H9 (cell line): ENCODE measurements at regions not wholly inside any gene's neighbourhood (a gene's known extent, or its start where the extent isn't known, plus 50 kb on each side); places are given as distances from the start of the nearest gene placed in this dataset.

Source experiments
- DNase-seq: peaks from one replicate; pipeline ENCODE4 v3.0.0-alpha.2; 2017
- H2AFZ ChIP-seq: one replicate; pipeline ENCODE4 v1.6.1; 2013; ENCODE audit warnings: mild to moderate bottlenecking, low read length, control low read depth, moderate library complexity
- H2AK5ac ChIP-seq: 2 replicates; pipeline ENCODE4 v1.6.1; 2013; ENCODE audit warnings: low read length, control low read depth, mixed read lengths; ENCODE audit not compliant: insufficient read length
- H2BK120ac ChIP-seq: one replicate; pipeline ENCODE4 v1.6.1; 2013; ENCODE audit warnings: low read depth, mild to moderate bottlenecking, low read length, control low read depth, inconsistent platforms; ENCODE audit not compliant: poor library complexity, severe bottlenecking
- H2BK12ac ChIP-seq: 2 replicates; pipeline ENCODE4 v1.6.1; 2013; ENCODE audit warnings: low read length, control low read depth, mixed read lengths, low read depth; ENCODE audit not compliant: insufficient read length
- H2BK15ac ChIP-seq: 2 replicates; pipeline ENCODE4 v1.6.1; 2013; ENCODE audit warnings: low read depth, low read length, control low read depth
- H2BK20ac ChIP-seq: one replicate; pipeline ENCODE4 v1.6.1; 2013; ENCODE audit warnings: low read depth, mild to moderate bottlenecking, low read length, control low read depth, inconsistent platforms; ENCODE audit not compliant: poor library complexity, severe bottlenecking
- H2BK5ac ChIP-seq: 2 replicates; pipeline ENCODE4 v1.6.1; 2013; ENCODE audit warnings: low read length, control low read depth, mixed read lengths; ENCODE audit not compliant: insufficient read length
- H3K14ac ChIP-seq: 2 replicates; pipeline ENCODE4 v1.6.1; 2013; ENCODE audit warnings: low read length, control low read depth; ENCODE audit not compliant: insufficient read depth
- H3K18ac ChIP-seq: 2 replicates; pipeline ENCODE4 v1.6.1; 2013; ENCODE audit warnings: low read depth, mild to moderate bottlenecking, mixed read lengths, low read length, control low read depth; ENCODE audit not compliant: insufficient read length
- H3K23ac ChIP-seq: 2 replicates; pipeline ENCODE4 v1.6.1; 2013; ENCODE audit warnings: low read length, control low read depth, mixed read lengths, low read depth; ENCODE audit not compliant: insufficient read length
- H3K23me2 ChIP-seq: 2 replicates; pipeline ENCODE4 v1.6.1; 2013; ENCODE audit warnings: low read depth, mild to moderate bottlenecking, mixed read lengths, low read length, control low read depth; ENCODE audit not compliant: insufficient read length, poor library complexity, severe bottlenecking
- H3K27ac ChIP-seq: 2 replicates; pipeline ENCODE4 v1.5.1; 2013; ENCODE audit warnings: low read length, control low read depth, mixed read lengths, low read depth; ENCODE audit not compliant: insufficient read length
- H3K27me3 ChIP-seq: 2 replicates; pipeline ENCODE4 v1.6.1; 2013; ENCODE audit warnings: low read length, control low read depth, inconsistent platforms; ENCODE audit not compliant: insufficient read depth
- H3K4ac ChIP-seq: 2 replicates; pipeline ENCODE4 v1.6.1; 2013; ENCODE audit warnings: low read depth, mild to moderate bottlenecking, control low read depth, inconsistent platforms, low read length, moderate library complexity
- H3K4me1 ChIP-seq: 2 replicates; pipeline ENCODE4 v1.6.1; 2013; ENCODE audit warnings: low read length, control low read depth, inconsistent platforms; ENCODE audit not compliant: insufficient read depth
- H3K4me2 ChIP-seq: 2 replicates; pipeline ENCODE4 v1.6.1; 2013; ENCODE audit warnings: low read length, control low read depth, mixed read lengths; ENCODE audit not compliant: insufficient read length, insufficient read depth
- H3K56ac ChIP-seq: 2 replicates; pipeline ENCODE4 v1.6.1; 2013; ENCODE audit warnings: low read depth, mild to moderate bottlenecking, mixed read lengths, low read length, control low read depth; ENCODE audit not compliant: insufficient read length
- H3K79me1 ChIP-seq: 2 replicates; pipeline ENCODE4 v1.6.1; 2013; ENCODE audit warnings: low read depth, mild to moderate bottlenecking, moderate library complexity, low read length, control low read depth, inconsistent platforms; ENCODE audit not compliant: insufficient read depth, poor library complexity, severe bottlenecking
- H3K79me2 ChIP-seq: 2 replicates; pipeline ENCODE4 v1.6.1; 2013; ENCODE audit warnings: low read length, control low read depth, inconsistent platforms; ENCODE audit not compliant: insufficient read depth
- H3K9ac ChIP-seq: 2 replicates; pipeline ENCODE4 v1.6.1; 2013; ENCODE audit warnings: low read length, control low read depth, mixed read lengths; ENCODE audit not compliant: insufficient read length; ENCODE audit errors: extremely low read depth
- H3K9me3 ChIP-seq: one replicate; pipeline ENCODE4 v1.6.1; 2013; ENCODE audit warnings: low read depth, low read length, inconsistent platforms; ENCODE audit not compliant: control insufficient read depth
- H3T11ph ChIP-seq: one replicate; pipeline ENCODE4 v1.6.1; 2013; ENCODE audit warnings: mild to moderate bottlenecking, low read length, control low read depth, inconsistent platforms
- H4K20me1 ChIP-seq: one replicate; pipeline ENCODE4 v1.6.1; 2013; ENCODE audit not compliant: control insufficient read depth, insufficient read length, insufficient read depth
- H4K5ac ChIP-seq: 2 replicates; pipeline ENCODE4 v1.6.1; 2013; ENCODE audit warnings: low read depth, mild to moderate bottlenecking, mixed read lengths, low read length, control low read depth; ENCODE audit not compliant: insufficient read length
- H4K8ac ChIP-seq: replicated peaks from 2 replicates; pipeline ENCODE4 v1.6.1; 2013; ENCODE audit warnings: low read length, control low read depth, mixed read lengths, low read depth; ENCODE audit not compliant: insufficient read length
- H4K91ac ChIP-seq: 2 replicates; pipeline ENCODE4 v1.6.1; 2013; ENCODE audit warnings: low read depth, mild to moderate bottlenecking, moderate library complexity, mixed read lengths, low read length, control low read depth; ENCODE audit not compliant: insufficient read length
- H3K27ac Mint-ChIP-seq, 3 experiments: 2 replicates in 2 of 3; 3 replicates in 1 of 3; pipeline ENCODE4 v1.8.0; 2020 to 2021; ENCODE audit warnings: mixed read lengths in 3 of 3, mild to moderate bottlenecking in 1 of 3, moderate library complexity in 1 of 3
- H3K27me3 Mint-ChIP-seq: 2 replicates; pipeline ENCODE4 v1.8.0; 2021; ENCODE audit warnings: low read depth, mild to moderate bottlenecking, moderate library complexity, mixed read lengths
- H3K36me3 Mint-ChIP-seq, 3 experiments: 2 replicates in 2 of 3; 3 replicates in 1 of 3; pipeline ENCODE4 v1.8.0; 2020 to 2021; ENCODE audit warnings: low read depth in 3 of 3, mixed read lengths in 3 of 3; ENCODE audit not compliant: insufficient read depth in 1 of 3
- H3K4me1 Mint-ChIP-seq, 2 experiments: 2 replicates each; pipeline ENCODE4 v1.8.0; 2020; ENCODE audit warnings: mixed read lengths in 2 of 2
- H3K4me3 Mint-ChIP-seq, 2 experiments: 2 replicates in 1 of 2; 3 replicates in 1 of 2; pipeline ENCODE4 v1.8.0; 2020 to 2021; ENCODE audit warnings: mild to moderate bottlenecking in 2 of 2, mixed read lengths in 2 of 2, moderate library complexity in 1 of 2
- H3K9me3 Mint-ChIP-seq, 2 experiments: 2 replicates in 1 of 2; 3 replicates in 1 of 2; pipeline ENCODE4 v1.8.0; 2020; ENCODE audit warnings: mild to moderate bottlenecking in 2 of 2, mixed read lengths in 2 of 2, moderate library complexity in 1 of 2
- CTCF ChIP-seq: fragments of 200-600 bp; sonication (generic); conservative IDR thresholded peaks from 3 replicates; pipeline ENCODE4 v1.8.0; 2021; ENCODE audit warnings: antibody characterized with exemption, mild to moderate bottlenecking
- WGBS: extraction: QIAGEN DNeasy Blood & Tissue Kit; methylation state at CpG from one replicate; pipeline ENCODE4 v1.1.7; 2013; ENCODE audit warnings: missing lambda C conversion rate, low lambda C conversion rate, mixed read lengths; ENCODE audit not compliant: insufficient read length; ENCODE audit errors: extremely low coverage; 5-methylcytosine and 5-hydroxymethylcytosine counted together

- Histone ChIP-seq H3K27ac (no peak overlapping the region), H3T11ph (no peak overlapping the region), H4K8ac (no peak overlapping the region), H3K79me2 (no peaks in the 10 kb centered on the region), H3K56ac (no peak overlapping the region), H2BK20ac (no peak overlapping the region), H4K91ac (no peak overlapping the region), H3K23me2 (no peaks in the 10 kb centered on the region), H2AK5ac (no peak overlapping the region), H4K5ac (no peak overlapping the region), H3K9ac (no peak overlapping the region), H2BK15ac (no peak overlapping the region), H2AFZ (no peak overlapping the region), H3K79me1 (no peaks in the 10 kb centered on the region), H4K20me1 (no peaks in the 10 kb centered on the region), H3K4me2 (no peak overlapping the region), H3K14ac (no peak overlapping the region), H3K18ac (no peak overlapping the region), H2BK5ac (no peak overlapping the region), H3K9me3 (no peaks in the 10 kb centered on the region), H3K27me3 (no peaks in the 10 kb centered on the region), H2BK12ac (no peak overlapping the region), H2BK120ac (no peak overlapping the region), H3K4me1 (peaks cover 8% of the 10 kb centered on the region; the same call in 1 of the 2 replicates), H3K23ac (no peak overlapping the region), H3K4ac (no peak overlapping the region)
- no peak for DNase-seq
- H3K27me3 Mint-ChIP-seq: no peaks in the 10 kb centered on the region
- TF ChIP-seq CTCF: no peak
- no CpG with 5 or more reads among the region's 2 CpGs for WGBS
- no peak overlapping the region for H3K4me3 Mint-ChIP-seq
- H3K36me3 Mint-ChIP-seq: no peaks in the 10 kb centered on the region
- H3K9me3 Mint-ChIP-seq: no peaks in the 10 kb centered on the region
- peak overlapping the region in 1 of 3 experiments; percentile 32; a peak in 1 of 7 replicates for H3K27ac Mint-ChIP-seq
- peaks cover 17 to 20% of the 10 kb centered on the region in 2 experiments for H3K4me1 Mint-ChIP-seq
These were observed 77.1 kb upstream of the DUSP5 start for GRCh38 chr10:110420401-110421193.
